ENCODE measurements at regions not wholly inside any gene's neighbourhood (a gene's known extent, or its start where the extent isn't known, plus 50 kb on each side); places are given as distances from the start of the nearest gene placed in this dataset.

DNA sequence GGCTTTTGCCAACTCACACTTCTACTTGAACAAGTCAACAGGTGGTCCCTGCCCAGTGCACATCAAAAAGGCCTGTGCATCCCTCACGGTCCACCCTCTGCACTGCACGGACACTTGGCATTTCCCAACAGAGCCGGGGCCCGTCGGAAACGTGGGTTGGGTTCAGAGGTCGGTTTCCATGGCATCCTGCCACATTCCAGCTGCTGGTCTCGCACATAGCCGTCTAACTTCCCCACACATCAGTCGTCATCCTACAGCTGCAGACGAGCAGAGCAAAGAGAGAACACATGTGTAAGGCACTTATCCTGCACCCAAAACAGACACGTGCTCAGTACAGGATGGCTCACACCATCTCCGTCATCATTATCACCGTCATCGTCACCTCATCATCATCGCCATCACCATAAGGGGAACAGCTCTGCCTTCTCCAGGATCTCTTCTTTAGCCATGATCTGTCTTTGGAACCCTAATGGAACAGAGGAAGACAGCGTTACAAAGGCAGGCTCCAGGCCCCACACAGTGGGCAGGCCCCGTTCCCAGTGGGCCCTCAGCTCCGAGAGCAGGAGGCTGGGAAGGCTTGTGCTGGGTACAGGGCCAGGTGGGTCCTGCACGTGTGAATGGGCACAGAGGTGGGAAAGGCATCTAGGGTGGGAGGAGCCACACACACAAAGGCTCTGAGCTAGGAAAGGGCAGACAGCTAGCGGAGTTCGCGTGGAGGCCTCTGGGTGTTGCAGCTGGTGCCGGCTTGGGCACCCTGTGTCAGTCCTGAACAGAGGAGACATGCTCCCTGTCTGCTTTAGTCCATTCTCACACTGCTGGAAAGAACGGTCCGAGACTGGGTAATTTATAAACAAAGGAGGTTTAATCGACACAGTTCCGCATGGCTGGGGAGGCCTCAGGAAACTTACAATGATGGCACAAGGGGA is 170.8 kb upstream of the SOX1 start:
- no peak for DNase-seq

DNA sequence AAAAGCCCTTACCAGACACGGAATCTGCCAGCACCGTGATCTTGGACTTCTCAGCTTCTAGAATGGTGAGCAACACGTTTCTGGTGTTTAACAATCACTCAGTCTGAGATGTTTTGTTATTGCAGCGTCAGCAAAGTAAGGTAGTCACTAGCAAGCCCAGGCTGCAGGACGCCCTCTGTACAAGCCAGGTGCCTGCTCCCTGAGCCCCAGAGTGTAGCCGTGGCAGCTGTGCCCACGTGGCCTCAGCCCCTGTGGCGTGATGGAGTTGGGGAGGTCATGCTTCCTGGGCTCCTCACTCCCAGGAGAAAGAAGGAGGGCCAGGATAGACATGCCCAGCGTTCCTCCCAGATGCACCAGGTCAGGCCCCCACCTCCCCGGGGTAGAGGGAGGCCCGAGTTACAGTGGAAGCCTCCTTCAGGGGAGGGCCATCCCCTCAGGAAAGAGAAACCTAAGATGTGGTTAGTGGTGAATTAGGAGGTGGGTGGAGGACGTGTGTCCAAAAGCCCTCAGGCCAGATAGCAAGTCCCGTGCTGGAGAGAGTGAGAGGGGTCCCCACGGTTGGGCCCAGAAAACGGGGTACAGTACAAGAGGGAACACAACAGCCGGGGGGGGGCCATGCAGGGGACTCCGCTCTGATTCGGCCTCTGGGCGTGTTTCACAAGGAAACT is 169.6 kb upstream of the SOX1 start:
- no peak for DNase-seq

DNA sequence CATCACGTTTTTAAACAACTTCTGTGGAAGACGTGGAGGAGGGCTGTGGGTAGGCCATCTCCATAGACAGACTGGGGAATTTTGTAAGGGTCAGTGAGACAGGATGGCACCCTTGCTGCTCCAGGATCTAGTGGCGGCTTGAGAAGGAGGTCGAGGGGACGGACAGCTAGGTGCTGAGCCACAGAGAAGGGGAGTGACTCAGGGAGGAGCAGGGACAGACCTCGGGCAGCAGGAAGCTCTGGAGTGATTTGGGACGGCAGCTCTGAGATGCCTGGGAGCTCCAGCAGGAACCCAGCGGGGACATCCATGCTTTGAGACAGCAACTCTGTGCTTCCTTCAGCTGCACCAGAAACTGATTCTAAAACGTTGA is 169.1 kb upstream of the SOX1 start:
- DNase-seq: no peak

DNA sequence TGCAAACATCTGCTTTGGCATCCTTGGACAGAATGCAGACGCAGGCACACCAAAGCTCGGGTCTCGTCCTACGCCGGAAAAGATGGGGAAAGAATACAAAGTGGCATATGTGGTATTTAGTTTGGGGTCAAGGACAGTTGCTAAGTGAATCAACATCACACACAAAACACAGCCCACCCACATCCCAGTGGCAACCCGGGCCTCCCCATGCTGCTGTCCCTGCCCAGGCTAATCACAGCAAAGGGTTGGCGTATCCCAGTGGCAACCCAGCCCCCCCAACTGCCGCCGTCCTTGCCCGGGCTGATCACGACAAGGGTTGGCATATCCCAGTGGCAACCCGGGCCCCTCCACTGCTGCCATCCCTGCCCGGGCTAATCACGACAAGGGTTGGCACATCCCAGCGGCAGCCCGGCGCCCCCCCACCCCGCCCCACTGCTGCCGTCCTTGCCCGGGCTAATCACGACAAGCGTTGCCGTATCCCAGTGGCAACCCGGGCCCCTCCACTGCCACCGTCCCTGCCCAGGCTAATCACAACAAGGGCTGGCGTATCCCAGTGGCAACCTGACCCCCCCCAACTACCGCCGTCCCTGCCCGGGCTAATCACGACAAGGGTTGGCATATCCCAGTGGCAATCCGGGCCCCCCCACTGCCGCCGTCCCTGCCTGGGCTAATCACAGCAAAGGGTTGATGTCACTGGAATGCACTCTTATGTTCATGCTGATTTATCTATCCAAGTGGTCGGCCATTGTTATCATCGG is 167.8 kb upstream of the SOX1 start:
- no peak for DNase-seq

DNA sequence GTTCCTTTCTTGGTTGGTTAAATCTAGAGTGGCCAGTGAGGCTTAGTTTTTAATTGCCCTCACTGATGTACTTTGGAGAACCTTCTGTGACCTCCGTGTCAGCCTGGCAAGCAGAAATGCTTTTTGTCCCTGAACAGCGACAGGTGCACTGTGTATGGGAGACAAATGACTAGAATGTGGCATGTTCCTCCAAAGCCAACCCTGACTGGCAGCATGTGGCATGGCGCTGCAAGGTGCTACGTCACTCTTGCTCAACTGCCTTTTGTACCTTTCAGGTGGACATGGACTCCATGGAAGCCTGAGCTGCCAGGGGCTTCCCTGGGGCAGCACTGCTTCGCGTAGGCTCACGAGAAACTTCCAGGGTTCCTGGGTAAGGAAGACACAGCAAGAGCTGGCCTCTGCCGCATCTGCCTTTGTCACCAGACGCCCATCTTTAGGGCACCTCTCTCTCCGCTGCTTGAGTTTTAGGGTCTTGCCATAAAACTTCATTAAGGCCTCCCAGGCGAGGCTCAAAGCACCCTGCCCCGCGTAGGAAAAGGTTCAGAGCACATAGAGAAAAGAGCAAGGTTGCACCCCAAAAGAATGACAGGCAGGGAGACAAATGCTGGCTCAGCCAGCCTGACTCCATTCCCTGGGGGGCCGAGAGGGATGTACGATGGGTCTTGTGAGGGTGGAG is 167.1 kb upstream of the SOX1 start:
- DNase-seq: no peak

DNA sequence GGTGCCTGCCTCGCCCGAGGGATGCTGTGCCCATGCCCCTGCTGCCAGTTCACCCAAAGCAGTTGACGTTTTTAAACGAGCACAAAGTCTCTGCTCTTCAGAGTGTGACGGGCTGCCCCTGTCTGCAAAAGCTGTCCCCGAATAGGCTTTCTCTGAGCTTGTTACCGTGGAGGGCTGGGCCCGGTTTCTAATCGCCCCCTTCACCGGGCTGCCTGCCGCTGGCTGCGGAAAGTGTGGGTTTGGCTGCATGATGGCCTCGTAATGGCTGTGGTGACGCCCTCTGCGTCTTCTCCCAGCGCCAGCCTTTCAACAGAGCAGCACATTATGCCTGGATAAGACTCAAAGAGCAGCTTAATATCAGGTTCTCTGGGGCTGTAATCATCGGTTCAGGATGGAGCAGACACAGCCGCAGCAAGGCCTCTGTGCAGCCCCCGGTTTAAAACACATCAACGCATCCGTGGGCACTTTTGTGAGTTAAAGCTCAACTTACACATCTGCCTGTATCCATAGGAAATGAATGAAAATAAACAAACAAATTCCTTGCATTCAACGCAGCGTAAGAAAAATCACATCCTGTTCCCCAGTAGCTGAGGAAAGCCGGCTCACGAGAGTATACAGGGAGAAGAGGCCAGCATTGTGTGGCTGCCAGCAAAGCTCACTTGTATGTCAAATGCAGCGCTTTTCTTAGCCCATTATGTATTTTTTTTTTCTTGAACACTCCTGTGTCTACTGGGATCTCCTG is 166.4 kb upstream of the SOX1 start:
- no peak for DNase-seq

DNA sequence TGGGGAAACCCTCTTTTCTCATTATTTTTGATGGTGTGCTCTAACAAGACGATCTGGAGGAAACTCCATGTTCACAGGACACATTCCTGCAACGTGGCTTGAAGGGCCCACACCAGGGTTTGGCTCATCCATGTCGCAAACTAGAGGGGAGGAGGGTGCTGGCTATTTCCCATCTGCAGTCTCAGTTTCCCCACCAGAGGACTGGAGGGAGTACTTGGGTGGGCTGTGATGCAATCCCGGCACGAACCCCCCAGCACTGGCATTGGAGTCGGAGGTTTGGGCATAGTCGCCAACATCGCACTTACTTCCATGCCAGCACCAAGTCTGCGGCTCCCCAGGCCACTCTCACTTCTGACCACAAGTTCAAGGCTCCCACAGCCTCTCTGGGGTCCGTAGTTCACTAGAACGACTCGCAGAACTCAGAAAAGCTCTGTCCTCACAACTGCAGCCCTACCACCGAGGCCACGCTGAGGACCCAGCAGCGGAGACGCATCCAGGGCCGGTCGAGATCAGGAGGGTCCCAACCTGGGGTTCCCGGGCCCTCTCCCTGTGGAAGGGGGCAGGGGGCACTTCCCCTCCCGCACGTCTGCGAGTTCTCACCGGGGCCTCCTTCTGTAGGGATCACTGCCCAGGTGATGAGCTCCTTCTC is 165.6 kb upstream of the SOX1 start:
- no peak for DNase-seq

DNA sequence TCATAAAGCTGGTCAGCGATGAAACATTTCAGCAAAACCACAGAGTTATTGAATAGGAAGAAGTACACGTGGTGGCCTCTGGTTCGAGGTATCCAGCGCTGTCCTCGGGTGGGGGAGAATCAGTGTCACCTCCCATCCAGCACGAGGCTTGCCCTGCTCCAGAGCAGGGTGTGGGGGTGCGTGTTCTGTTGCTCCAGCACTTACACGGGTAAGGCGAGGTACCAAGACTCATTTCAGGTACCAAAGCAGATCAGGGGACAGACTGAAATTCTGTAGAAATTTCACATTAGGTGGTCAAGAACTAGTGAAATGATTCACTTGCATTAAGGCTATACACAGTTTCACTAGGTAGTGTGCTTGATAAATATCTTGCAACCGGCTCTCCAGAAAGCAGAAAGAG is 164.2 kb upstream of the SOX1 start:
- DNase-seq: no peak

DNA sequence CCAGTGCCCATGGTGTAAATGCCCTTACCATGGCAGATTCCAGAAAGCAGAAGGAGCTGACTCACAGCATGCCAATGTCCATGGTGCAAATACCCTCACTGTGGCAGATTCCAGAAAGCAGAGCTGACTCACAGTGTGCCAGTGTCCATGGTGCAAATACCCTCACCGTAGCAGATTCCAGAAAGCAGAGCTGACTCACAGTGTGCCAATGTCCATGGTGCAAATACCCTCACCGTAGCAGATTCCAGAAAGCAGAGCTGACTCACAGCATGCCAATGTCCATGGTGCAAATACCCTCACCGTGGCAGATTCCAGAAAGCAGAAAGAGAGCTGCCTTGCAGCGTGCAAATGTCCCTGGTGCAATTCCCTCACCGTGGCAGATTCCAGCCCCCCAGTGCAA is 163.8 kb upstream of the SOX1 start:
- no peak for DNase-seq

DNA sequence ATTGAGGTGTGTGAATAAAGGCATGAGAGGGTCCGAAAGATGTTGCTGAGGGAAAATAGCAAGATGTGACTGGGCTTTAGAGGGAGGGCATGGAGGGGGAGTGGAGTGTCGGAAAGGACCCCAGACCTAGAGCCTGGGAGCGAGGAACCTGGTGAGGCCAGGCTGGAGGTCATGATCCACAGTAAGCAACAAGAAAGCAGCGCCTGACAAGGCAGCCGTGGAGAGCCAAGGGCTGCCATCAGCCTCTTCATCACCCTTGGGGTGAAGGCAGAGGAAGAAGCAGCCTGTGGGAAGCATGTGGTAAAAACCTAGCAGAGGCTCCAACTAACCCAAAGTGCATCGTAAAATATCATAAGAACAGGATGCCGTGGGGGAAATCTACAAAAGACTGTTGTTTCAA is 162.8 kb upstream of the SOX1 start:
- no peak for DNase-seq

DNA sequence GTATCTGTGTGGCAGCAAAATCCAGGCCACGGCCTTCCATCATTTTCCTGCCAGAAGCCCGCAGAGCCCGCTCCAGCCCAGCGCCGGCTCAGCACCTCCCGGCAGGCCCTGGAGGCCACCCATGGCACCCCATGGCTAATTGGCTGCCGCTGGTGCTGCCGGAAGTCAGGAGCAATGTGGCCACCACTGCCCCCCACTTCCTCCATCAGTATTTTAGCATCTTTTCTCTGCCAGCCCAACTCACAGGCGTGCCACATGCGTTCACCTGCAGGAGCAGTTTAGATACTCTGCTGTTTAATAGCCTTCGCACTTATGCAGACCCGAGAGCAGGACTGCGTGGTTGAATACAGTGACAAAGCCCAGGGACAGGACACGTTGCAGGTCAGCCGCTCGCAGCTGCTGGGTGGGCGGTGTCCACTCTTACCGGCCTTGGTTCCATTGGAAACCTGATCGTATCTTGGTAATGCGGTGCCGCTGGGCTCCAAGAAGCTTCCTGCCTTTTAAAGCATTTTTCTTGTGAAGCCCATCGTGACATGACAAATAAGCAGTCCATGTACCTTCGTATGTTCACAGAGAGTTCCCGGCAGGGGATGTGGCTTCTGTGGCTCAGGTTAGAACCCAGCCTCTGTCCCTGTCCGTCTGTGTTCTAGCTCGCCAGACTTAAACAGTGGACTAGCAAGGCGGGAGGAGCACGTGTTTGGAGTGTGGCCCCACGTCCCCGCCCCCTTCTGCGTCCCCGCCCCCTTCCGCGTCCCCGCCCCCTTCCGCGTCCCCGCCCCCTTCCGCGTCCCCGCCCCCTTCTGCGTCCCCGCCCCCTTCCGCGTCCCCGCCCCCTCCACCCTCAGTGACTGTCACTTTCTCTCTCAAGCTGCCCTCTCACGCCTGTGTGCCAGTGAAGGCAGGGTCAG is 162.0 kb upstream of the SOX1 start:
- no peak for DNase-seq

DNA sequence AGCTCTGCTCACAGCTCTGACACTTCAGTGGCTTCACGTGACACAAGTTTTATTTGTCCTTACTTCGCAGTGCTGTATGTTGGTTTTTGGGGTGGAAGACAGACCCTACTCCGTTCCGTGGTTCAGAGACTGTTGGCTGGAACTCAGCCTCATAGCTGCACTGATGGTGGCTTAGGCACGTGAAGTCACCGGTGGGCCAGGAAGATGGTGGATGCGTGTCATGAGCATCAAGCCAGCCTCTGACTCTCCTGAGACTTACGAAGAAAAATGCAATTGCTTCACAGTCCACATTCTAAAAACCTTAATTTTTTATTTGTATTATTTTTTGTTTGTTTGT is 161.4 kb upstream of the SOX1 start:
- no peak for DNase-seq

DNA sequence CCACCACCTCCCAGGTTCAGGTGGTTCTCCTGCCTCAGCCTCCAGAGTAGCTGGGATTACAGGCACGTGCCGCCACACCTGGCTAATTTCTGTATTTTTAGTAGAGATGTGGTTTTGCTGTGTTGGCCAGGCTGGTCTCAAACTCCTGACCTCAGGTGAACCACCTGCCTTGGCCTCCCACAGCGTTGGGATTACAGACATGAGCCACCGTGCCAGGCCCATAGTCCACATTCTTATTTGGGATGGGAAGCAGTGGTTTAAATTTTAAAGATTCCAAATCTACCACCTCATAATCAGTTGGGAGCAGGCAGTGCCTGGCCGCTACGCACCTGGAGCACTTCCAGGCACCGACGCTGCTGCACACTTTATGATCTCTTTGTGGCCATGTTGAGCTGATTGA is 160.6 kb upstream of the SOX1 start:
- no peak for DNase-seq

DNA sequence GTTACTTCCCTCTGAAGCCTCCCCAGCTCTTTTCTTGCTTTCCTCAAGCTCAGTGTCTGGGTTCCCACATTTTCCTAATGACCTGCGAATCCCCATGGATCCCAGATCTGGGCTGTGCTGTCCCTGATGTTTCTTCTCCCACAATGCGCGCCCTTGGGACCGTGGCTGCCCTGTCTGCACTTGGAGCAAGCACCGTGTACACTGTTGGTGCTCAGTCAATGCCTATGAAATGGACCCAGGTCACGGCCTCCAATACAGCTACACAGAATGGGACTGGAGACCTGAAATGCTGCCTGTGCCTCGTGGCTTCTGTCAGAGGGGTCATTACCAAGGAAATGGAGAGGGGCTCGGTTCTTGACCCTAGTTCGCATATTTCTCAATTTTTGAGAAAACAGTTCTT is 160.1 kb upstream of the SOX1 start:
- DNase-seq: no peak

DNA sequence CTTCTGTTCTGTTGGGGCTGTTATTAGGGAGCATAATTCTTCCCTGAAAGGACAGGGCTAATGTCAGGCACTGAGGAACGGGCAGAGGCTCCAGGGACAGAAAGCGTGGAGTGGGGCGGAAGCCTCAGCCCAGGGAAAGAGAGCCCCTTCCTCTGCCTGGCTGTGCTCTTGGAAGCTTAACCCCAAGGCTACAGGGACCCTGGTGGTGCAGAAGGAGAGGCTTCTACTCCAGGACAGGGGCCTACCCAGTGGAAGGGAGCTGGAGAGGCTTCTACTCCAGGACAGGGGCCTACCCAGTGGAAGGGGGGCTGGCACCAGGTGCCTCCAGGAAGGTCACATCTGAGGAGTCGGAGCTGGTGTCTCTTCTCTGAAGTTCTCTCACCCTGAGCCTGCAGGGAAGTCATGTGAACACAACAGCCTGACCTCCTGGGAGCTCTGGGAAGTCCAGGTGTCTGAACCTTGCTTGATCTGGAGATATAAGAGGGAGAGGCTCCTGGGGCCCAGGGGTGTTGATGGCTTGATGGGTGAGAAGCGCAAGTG is 159.5 kb upstream of the SOX1 start:
- no peak for DNase-seq

DNA sequence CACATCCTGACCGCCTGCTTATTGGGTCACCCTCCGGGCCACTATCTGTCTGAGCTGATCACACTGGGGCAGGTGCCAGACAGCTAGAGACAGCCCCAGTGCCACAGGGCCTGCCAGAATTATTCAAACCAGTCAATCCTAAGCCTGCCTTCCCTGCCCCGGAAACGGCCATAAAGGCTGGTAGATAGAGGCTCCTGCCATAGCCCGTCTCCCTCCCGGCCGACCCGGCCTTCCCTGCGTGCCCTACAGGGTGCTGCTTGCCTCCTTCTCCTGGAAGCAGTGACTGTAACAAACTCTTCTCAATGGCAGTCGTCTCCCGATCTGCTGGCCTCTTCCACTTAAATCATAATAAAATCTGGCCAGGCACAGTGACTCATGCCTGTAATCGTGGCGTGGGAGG is 158.6 kb upstream of the SOX1 start:
- no peak for DNase-seq

DNA sequence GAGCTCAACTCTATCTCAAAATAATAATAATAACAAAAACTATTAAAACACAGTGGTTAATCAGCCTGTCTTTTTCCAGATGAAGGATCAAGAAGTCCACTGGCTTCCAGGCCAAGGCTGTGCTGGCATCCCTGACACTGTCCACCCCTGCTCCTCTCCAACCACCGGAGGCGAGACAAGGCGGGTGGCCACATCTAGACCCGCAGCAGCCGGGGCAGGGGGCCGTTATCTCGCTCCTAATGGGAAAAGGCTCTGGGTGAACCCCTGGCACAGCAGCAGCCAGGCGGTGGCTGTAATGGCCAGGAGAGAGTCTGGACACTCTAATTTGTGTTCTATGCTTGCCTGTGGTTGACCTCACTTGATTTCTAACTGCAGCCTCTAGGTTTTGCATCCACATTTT is 158.0 kb upstream of the SOX1 start:
- no peak for DNase-seq

DNA sequence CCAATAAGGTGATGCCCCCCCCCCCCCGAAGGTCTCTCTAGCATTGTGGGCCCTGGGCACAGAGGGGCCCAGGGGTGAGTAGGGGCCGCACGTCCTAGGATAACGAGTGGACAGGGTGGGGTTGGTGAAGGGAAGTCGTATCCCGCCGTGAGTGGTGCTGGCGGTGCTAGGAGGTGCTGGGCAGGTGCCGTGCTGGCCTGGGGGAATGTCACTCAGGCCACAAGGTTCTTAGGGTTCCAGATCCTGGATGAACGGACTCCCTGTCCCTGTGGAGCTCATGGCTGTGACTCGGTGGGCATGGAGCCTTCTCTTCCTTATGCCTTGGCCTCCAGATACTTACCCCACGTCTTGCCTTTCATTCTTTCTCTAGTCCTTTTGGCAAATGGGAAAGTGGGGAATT is 157.4 kb upstream of the SOX1 start:
- DNase-seq: no peak

DNA sequence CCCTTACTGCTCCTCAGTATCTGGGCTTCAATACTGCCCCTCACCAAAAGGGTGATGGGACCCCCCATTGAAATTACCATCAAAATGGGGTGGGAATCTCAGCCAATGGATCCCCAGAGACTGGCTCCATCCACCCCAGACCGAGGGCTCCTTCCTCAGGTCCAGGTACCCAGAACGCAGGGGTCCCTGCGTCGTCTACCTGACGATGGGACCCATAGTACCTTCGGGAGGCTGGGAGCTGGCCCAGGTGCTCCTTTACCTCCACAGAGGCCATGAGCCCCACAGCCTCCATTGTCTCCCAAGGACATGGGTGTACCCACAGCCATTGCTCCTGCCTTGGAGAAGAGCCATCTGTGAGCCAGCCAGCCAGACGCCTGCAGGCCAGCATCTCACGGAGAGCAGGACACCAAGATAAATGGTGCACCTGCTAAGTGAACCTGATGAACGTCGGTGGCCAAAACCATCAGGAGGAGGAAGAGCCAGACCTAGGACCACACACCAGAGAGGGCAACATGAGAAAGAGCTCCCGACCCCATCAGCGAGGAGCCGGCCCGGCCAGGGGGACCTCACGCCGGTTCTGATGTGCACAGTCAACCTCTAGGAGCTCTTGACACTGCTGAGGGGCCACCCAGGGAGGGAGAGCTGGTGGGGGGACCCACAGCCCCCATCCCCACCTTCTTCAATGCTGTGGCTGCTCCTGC is 156.8 kb upstream of the SOX1 start:
- DNase-seq: no peak

DNA sequence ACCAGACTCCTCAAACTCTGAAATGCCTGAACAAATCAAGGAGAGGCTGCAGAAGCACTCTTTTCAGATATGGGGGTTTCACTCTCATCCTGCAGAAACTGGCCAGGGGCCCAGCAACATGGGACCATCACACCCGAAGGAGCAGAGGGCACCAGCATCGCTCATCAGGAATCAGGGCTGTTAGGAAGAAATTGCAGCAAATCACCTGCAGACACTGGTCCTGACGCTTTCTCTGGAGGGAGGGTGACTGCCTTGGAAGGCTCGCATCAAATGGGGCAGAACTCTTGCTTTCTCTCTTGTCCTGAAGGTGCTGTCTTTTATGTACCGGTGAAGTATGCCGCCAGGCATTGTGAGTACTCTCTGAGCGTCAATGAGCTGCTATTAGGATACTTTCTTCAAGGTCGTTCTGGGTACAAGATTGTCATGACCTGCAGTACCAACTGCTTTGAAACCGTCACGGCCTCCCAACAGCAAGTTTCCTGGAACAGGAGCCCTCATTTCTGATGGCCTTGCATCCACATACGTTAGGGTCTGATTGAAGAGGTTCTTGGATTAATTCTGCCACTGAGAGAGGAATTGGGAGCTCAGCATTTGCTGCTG is 155.7 kb upstream of the SOX1 start:
- DNase-seq: no peak
